Medulla oblongata (tissue), 1 donor: ENCODE measurements at regions not wholly inside any gene's neighbourhood (a gene's known extent, or its start where the extent isn't known, plus 50 kb on each side); places are given as distances from the start of the nearest gene placed in this dataset.
A peak's percentile ranks its signal among the peaks of the same experiment; 100 is the strongest.

Experiments
- DNase-seq: peaks from one replicate; pipeline ENCODE4 v3.0.0-alpha.2; 2015; ENCODE audit errors: extremely low spot score

- peak; percentile 69 for DNase-seq
Measured at GRCh38 chr2:2848621-2849333, 517.7 kb upstream of the MYT1L start.

GRCh38 chr2:2848198-2848597, 517.1 kb upstream of the MYT1L start:
- no peak for DNase-seq

- peak; percentile 16 for DNase-seq
Measured at GRCh38 chr2:2847209-2847676, 516.2 kb upstream of the MYT1L start.

- peak; percentile 54 for DNase-seq
Measured at GRCh38 chr2:2846332-2847208, 515.5 kb upstream of the MYT1L start.

GRCh38 chr2:2845806-2846315, 514.8 kb upstream of the MYT1L start:
- DNase-seq: no peak

GRCh38 chr2:2845267-2845666, 514.2 kb upstream of the MYT1L start:
- DNase-seq: no peak

GRCh38 chr2:2843969-2844548, 513.0 kb upstream of the MYT1L start:
- DNase-seq: no peak

- no peak for DNase-seq
Measured at GRCh38 chr2:2842466-2842865, 511.4 kb upstream of the MYT1L start.

- DNase-seq: no peak
Measured at GRCh38 chr2:2840681-2841300, 509.7 kb upstream of the MYT1L start.

GRCh38 chr2:2839782-2840531, 508.9 kb upstream of the MYT1L start:
- DNase-seq: peak; percentile 65

- DNase-seq: no peak
Measured at GRCh38 chr2:2839393-2839781, 508.3 kb upstream of the MYT1L start.

GRCh38 chr2:2838548-2838845, 507.4 kb upstream of the MYT1L start:
- DNase-seq: no peak

GRCh38 chr2:2837746-2838547, 506.9 kb upstream of the MYT1L start:
- no peak for DNase-seq

GRCh38 chr2:2836343-2837070, 505.4 kb upstream of the MYT1L start:
- no peak for DNase-seq

- no peak for DNase-seq
Measured at GRCh38 chr2:2834516-2835254, 503.6 kb upstream of the MYT1L start.

GRCh38 chr2:2834105-2834504, 503.0 kb upstream of the MYT1L start:
- no peak for DNase-seq

GRCh38 chr2:2832657-2833056, 501.6 kb upstream of the MYT1L start:
- DNase-seq: no peak

- no peak for DNase-seq
Measured at GRCh38 chr2:2831633-2832032, 500.6 kb upstream of the MYT1L start.

GRCh38 chr2:2830576-2830975, 499.5 kb upstream of the MYT1L start:
- no peak for DNase-seq
